Aorta (tissue), 5 donors: ENCODE measurements at regions not wholly inside any gene's neighbourhood (a gene's known extent, or its start where the extent isn't known, plus 50 kb on each side); places are given as distances from the start of the nearest gene placed in this dataset.

Experiments used
- ATAC-seq: fragments of 200-7000 bp; cut with Tn5 transposase; one replicate; pipeline ENCODE4 v1.9.1; 2022; ENCODE audit warnings: moderate library complexity; ENCODE audit not compliant: low FRiP score
- DNase-seq, 2 donors: peaks; one replicate each; pipeline ENCODE4 v3.0.0-alpha.2; 2020
- H3K27ac ChIP-seq, 2 donors: one replicate each; pipeline ENCODE4 v1.5.1; 2013; ENCODE audit warnings: low read length in 2 of 2, mild to moderate bottlenecking in 2 of 2, moderate library complexity in 2 of 2, control low read depth in 1 of 2, inconsistent platforms in 1 of 2, low read depth in 1 of 2
- H3K27me3 ChIP-seq, 2 donors: one replicate each; pipeline ENCODE4 v1.6.1; 2013; ENCODE audit warnings: control low read depth in 1 of 2, low read length in 1 of 2, mild to moderate bottlenecking in 1 of 2, moderate library complexity in 1 of 2; ENCODE audit not compliant: insufficient read depth in 2 of 2, control insufficient read depth in 1 of 2
- H3K36me3 ChIP-seq, 2 donors: one replicate each; pipeline ENCODE4 v1.6.1; 2013; ENCODE audit warnings: control low read depth in 1 of 2, low read length in 1 of 2, mild to moderate bottlenecking in 1 of 2; ENCODE audit not compliant: insufficient read depth in 2 of 2, control insufficient read depth in 1 of 2
- H3K4me1 ChIP-seq, 2 donors: one replicate each; pipeline ENCODE4 v1.6.1; 2013; ENCODE audit warnings: low read length in 2 of 2, control low read depth in 1 of 2, mild to moderate bottlenecking in 1 of 2, moderate library complexity in 1 of 2; ENCODE audit not compliant: insufficient read depth in 2 of 2, control insufficient read depth in 1 of 2
- H3K4me3 ChIP-seq, 2 donors: one replicate each; pipeline ENCODE4 v1.5.1; 2013; ENCODE audit warnings: low read length in 2 of 2, control low read depth in 1 of 2, mild to moderate bottlenecking in 1 of 2
- H3K9me3 ChIP-seq: one replicate; pipeline ENCODE4 v1.6.1; 2013; ENCODE audit warnings: mild to moderate bottlenecking, low read length; ENCODE audit not compliant: control insufficient read depth
- WGBS, 2 donors: extraction: QIAGEN DNeasy Blood & Tissue Kit; methylation state at CpG; one replicate each; pipeline ENCODE4 v1.1.7; 2013; 5-methylcytosine and 5-hydroxymethylcytosine counted together
- intact Hi-C, 2 donors: fragments of 100-400 bp; cut with DNase I; formaldehyde crosslinking; loops; one replicate each; pipeline versions ENCODE4 v1.14.2 to v1.15.0; 2022
- donor health status: healthy with polysubstance abuse.
- donor health status: Bipolar disorder and iron deficiency.
- donor health status: DM: no; HTN: no; CAD: no.
- donor health status: DM: no; HTN: no; CAD: no.
- donor health status: DM: yes; HTN: yes; CAD: no.

GRCh38 chr10:78375854-78376785, 342.5 kb downstream of the RPS24 start:
- intact Hi-C loops, result no loop called here
- Histone ChIP-seq H3K4me1 (no peaks in the 10 kb centered on the region), H3K36me3 (no peaks in the 10 kb centered on the region), H3K27me3 (no peaks in the 10 kb centered on the region), H3K9me3 (peaks cover 6% of the 10 kb centered on the region), H3K4me3 (no peak overlapping the region), H3K27ac (no peak overlapping the region)
- WGBS, 2 donors, result 91 to 92% methylated on average over 17 of the region's 17 CpGs
- no peak for ATAC-seq
- peak; percentile 4 to 28 for DNase-seq

- Histone ChIP-seq H3K36me3 (no peaks in the 10 kb centered on the region), H3K27me3 (no peaks in the 10 kb centered on the region), H3K4me3 (no peak overlapping the region), H3K9me3 (peaks cover 6% of the 10 kb centered on the region), H3K27ac (no peak overlapping the region), H3K4me1 (no peaks in the 10 kb centered on the region)
- intact Hi-C loops, result no loop called here
- WGBS, 2 donors, result 94 to 95% methylated on average over 1 of the region's 1 CpG
- no peak for ATAC-seq
- no peak for DNase-seq
Measured at GRCh38 chr10:78377356-78377755, 343.7 kb downstream of the RPS24 start.

- H3K27me3 ChIP-seq, result no peaks in the 10 kb centered on the region
- H3K36me3 ChIP-seq, result no peaks in the 10 kb centered on the region
- DNase-seq (peak in 1 of 2 donors; percentile 11), ATAC-seq (no peak)
- peaks cover 6% of the 10 kb centered on the region for H3K9me3 ChIP-seq
- no peaks in the 10 kb centered on the region for H3K4me1 ChIP-seq
- 93 to 96% methylated on average over 4 of the region's 4 CpGs for WGBS, 2 donors
- intact Hi-C loops, result no loop called here
- H3K27ac ChIP-seq, result no peak overlapping the region
- H3K4me3 ChIP-seq, result no peak overlapping the region
Measured at GRCh38 chr10:78378192-78378591, 344.5 kb downstream of the RPS24 start.

GRCh38 chr10:78381107-78381506, 347.4 kb downstream of the RPS24 start:
- no peak overlapping the region for H3K4me3 ChIP-seq
- DNase-seq (peak in 1 of 2 donors; percentile 9), ATAC-seq (no peak)
- H3K27ac ChIP-seq, result no peak overlapping the region
- no peaks in the 10 kb centered on the region for H3K36me3 ChIP-seq
- 77 to 79% methylated on average over 19 of the region's 19 CpGs for WGBS, 2 donors
- H3K27me3 ChIP-seq, result no peaks in the 10 kb centered on the region
- no peaks in the 10 kb centered on the region for H3K4me1 ChIP-seq
- peaks cover 6% of the 10 kb centered on the region for H3K9me3 ChIP-seq
- intact Hi-C loops, result loop anchor here in 1 of 2 donors (2.0 kb wide), 1 partner anchor 30 kb away; no protein-coding TSS in a partner anchor

GRCh38 chr10:78382047-78382446, 348.4 kb downstream of the RPS24 start:
- DNase-seq (peak in 1 of 2 donors; percentile 1), ATAC-seq (no peak)
- Histone ChIP-seq H3K27me3 (no peaks in the 10 kb centered on the region), H3K36me3 (no peaks in the 10 kb centered on the region), H3K4me1 (no peaks in the 10 kb centered on the region), H3K4me3 (no peak overlapping the region), H3K27ac (no peak overlapping the region), H3K9me3 (peaks cover 6% of the 10 kb centered on the region)
- intact Hi-C loops, result no loop called here
- WGBS, 2 donors, result 89% methylated on average over 5 of the region's 5 CpGs

- Histone ChIP-seq H3K9me3 (peaks cover 6% of the 10 kb centered on the region), H3K27ac (no peak overlapping the region), H3K36me3 (no peaks in the 10 kb centered on the region), H3K27me3 (no peaks in the 10 kb centered on the region), H3K4me1 (no peaks in the 10 kb centered on the region), H3K4me3 (no peak overlapping the region)
- DNase-seq (no peak), ATAC-seq (no peak)
- intact Hi-C loops, result no loop called here
- WGBS, 2 donors, result 93 to 99% methylated on average over 2 of the region's 2 CpGs
Measured at GRCh38 chr10:78382772-78383171, 349.1 kb downstream of the RPS24 start.

- Histone ChIP-seq H3K36me3 (no peaks in the 10 kb centered on the region), H3K4me3 (no peak overlapping the region), H3K27ac (no peak overlapping the region), H3K4me1 (no peaks in the 10 kb centered on the region), H3K9me3 (peaks cover 6% of the 10 kb centered on the region), H3K27me3 (no peaks in the 10 kb centered on the region)
- ATAC-seq, result no peak
- intact Hi-C loops, result no loop called here
- no peak for DNase-seq
- WGBS, 2 donors, result 98% methylated on average over 2 of the region's 2 CpGs
Measured at GRCh38 chr10:78383378-78384048, 349.9 kb downstream of the RPS24 start.

GRCh38 chr10:78384049-78384431, 350.4 kb downstream of the RPS24 start:
- WGBS, 2 donors, result 95 to 100% methylated on average over 1 of the region's 1 CpG
- H3K27me3 ChIP-seq, result no peaks in the 10 kb centered on the region
- H3K9me3 ChIP-seq, result peaks cover 6% of the 10 kb centered on the region
- DNase-seq (no peak), ATAC-seq (no peak)
- H3K4me1 ChIP-seq, result no peaks in the 10 kb centered on the region
- H3K4me3 ChIP-seq, result no peak overlapping the region
- H3K27ac ChIP-seq, result no peak overlapping the region
- H3K36me3 ChIP-seq, result no peaks in the 10 kb centered on the region
- intact Hi-C loops, result no loop called here

- no peaks in the 10 kb centered on the region for H3K36me3 ChIP-seq
- DNase-seq, result no peak
- intact Hi-C loops, result no loop called here
- H3K9me3 ChIP-seq, result no peaks in the 10 kb centered on the region
- no peaks in the 10 kb centered on the region for H3K4me1 ChIP-seq
- H3K4me3 ChIP-seq, result no peak overlapping the region
- ATAC-seq, result no peak
- no peaks in the 10 kb centered on the region for H3K27me3 ChIP-seq
- H3K27ac ChIP-seq, result no peak overlapping the region
- WGBS, 2 donors, result 96 to 97% methylated on average over 5 of the region's 5 CpGs
Measured at GRCh38 chr10:78385599-78385998, 351.9 kb downstream of the RPS24 start.
